ENCODE measurements at regions not wholly inside any gene's neighbourhood (a gene's known extent, or its start where the extent isn't known, plus 50 kb on each side); places are given as distances from the start of the nearest gene placed in this dataset.
A peak's percentile ranks its signal among the peaks of the same experiment; 100 is the strongest.

- no peak for TF ChIP-seq POLR2AphosphoS5 (IDR thresholded peaks at IDR 0.05)
- no peak for TF ChIP-seq CTCF (IDR thresholded peaks at IDR 0.05)
- TF ChIP-seq EP300 (IDR thresholded peaks at IDR 0.05): no peak
- no peak for TF ChIP-seq POLR2A (IDR thresholded peaks at IDR 0.05)
- no peak for DNase-seq
- no peak overlapping the region for H3K27ac ChIP-seq
Observed at GRCh38 chr6:4673861-4674260, 102.3 kb upstream of the CDYL start.

DNA sequence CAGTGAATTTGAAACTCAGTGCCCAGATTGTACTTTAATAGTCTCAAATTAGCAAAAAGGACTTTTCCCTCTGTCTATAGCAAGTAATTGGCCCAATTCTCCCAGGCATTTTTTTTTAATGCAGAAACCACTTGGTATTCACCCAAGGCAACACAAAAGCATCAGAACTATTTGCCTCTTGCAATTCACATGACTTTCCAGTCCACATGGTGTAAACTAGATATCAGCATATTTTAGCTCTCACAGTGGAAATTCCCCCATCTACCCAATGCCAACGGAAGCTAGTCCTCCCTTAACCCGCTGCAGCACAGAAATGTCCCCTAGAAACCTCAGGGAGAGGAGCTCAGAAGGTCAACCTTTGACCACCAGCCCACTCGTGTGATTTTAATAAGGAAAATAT, 103.4 kb upstream of the CDYL start:
- H3K36me3 ChIP-seq: no peaks in the 10 kb centered on the region
- intact Hi-C loops (cut with DNase I; ENCODE audit: low total_unique reads): no loop called here
- no peaks in the 10 kb centered on the region for H3K9me3 ChIP-seq
- WGBS, 5 donors: 65 to 80% (median 78%) methylated on average over 3 of the region's 3 CpGs
- H3K27ac ChIP-seq: no peak overlapping the region
- no peak overlapping the region for H3K4me3 ChIP-seq
- no peak for TF ChIP-seq POLR2AphosphoS5 (IDR thresholded peaks at IDR 0.05)
- TF ChIP-seq CTCF (IDR thresholded peaks at IDR 0.05): no peak
- TF ChIP-seq EP300 (IDR thresholded peaks at IDR 0.05): no peak
- TF ChIP-seq POLR2A (IDR thresholded peaks at IDR 0.05): no peak
- no peaks in the 10 kb centered on the region for H3K27me3 ChIP-seq
- H3K4me1 ChIP-seq: peaks cover 0 to 3% (median 0%) of the 10 kb centered on the region in 4 donors
- DNase-seq: peak in 1 of 2 donors; percentile 22

More at GRCh38 chr6:4673861-4674260, 102.3 kb upstream of the CDYL start:
- peaks cover 0 to 3% (median 0%) of the 10 kb centered on the region in 4 donors for H3K4me1 ChIP-seq
- no peaks in the 10 kb centered on the region for H3K36me3 ChIP-seq
- H3K27me3 ChIP-seq: no peaks in the 10 kb centered on the region
- 66 to 89% (median 69%) methylated on average over 1 to 3 of the region's 3 CpGs for WGBS, 5 donors
- no peak overlapping the region for H3K4me3 ChIP-seq
- intact Hi-C loops (cut with DNase I; ENCODE audit: low total_unique reads): no loop called here
- no peaks in the 10 kb centered on the region for H3K9me3 ChIP-seq

GRCh38 chr6:4671587-4672115, 104.6 kb upstream of the CDYL start:
- H3K9me3 ChIP-seq: no peaks in the 10 kb centered on the region
- H3K4me1 ChIP-seq: peaks cover 0 to 3% (median 0%) of the 10 kb centered on the region in 4 donors
- intact Hi-C loops (cut with DNase I; ENCODE audit: low total_unique reads): no loop called here
- WGBS, 5 donors: 84 to 91% (median 87%) methylated on average over 10 to 13 of the region's 13 CpGs
- no peaks in the 10 kb centered on the region for H3K27me3 ChIP-seq
- H3K27ac ChIP-seq: no peak overlapping the region
- DNase-seq: no peak
- H3K4me3 ChIP-seq: no peak overlapping the region
- TF ChIP-seq CTCF (IDR thresholded peaks at IDR 0.05) (no peak), EP300 (IDR thresholded peaks at IDR 0.05) (no peak), POLR2A (IDR thresholded peaks at IDR 0.05) (no peak), POLR2AphosphoS5 (IDR thresholded peaks at IDR 0.05) (no peak)
- no peaks in the 10 kb centered on the region for H3K36me3 ChIP-seq

DNA sequence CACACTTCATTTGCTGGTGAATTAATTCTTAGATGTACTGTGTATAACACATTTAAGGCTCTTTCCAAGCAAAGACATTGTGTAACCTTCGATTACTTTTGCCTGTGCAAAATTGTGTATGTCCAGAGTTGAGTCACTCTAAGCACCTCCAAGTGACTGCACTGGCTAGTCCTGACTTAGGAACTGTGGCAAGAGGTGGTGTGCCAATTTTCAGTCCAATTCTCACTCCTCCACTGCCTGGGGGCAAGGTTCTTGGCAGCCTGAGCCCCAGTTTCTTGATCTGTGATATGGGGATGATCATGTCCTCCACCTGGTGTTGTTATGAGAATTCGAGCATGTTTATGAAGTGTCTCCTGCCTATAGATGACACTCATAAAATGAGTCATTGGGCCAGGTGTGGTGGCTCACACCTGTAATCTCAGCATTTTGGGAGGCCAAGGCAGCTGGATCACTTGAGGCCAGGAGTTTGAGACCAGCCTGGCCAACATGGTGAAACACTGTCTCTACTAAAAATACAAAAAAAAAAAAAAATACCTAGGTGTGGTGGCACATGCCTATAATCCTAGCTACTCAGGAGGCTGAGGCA, 105.3 kb upstream of the CDYL start:
- H3K4me1 ChIP-seq: peaks cover 0 to 3% (median 0%) of the 10 kb centered on the region in 4 donors
- TF ChIP-seq CTCF (IDR thresholded peaks at IDR 0.05) (no peak), EP300 (IDR thresholded peaks at IDR 0.05) (no peak), POLR2AphosphoS5 (IDR thresholded peaks at IDR 0.05) (no peak), POLR2A (IDR thresholded peaks at IDR 0.05) (no peak)
- no peak for DNase-seq
- no peaks in the 10 kb centered on the region for H3K27me3 ChIP-seq
- intact Hi-C loops (cut with DNase I; ENCODE audit: low total_unique reads): no loop called here
- no peaks in the 10 kb centered on the region for H3K9me3 ChIP-seq
- no peaks in the 10 kb centered on the region for H3K36me3 ChIP-seq
- no peak overlapping the region for H3K4me3 ChIP-seq
- no peak overlapping the region for H3K27ac ChIP-seq
- 72 to 91% (median 85%) methylated on average over 2 of the region's 2 CpGs for WGBS, 5 donors

Data from stomach (tissue), 8 donors.